PC-9 (cell line): ENCODE measurements at regions not wholly inside any gene's neighbourhood (a gene's known extent, or its start where the extent isn't known, plus 50 kb on each side); places are given as distances from the start of the nearest gene placed in this dataset.

Experiments used
- BruUV-seq: library from RNA; stranded (reverse); fragments of 400-500 nt; replicated peaks from 2 replicates; lab custom pipeline; 2021; lab: Mats Ljungman, UMichigan
- CTCF ChIA-PET: fragments of 300-600 bp; sonication (Branson Sonifier 250); formaldehyde crosslinking; loops from one replicate; lab custom pipeline; 2022; ENCODE audit warnings: antibody characterized with exemption; lab: Charles Lee
- POLR2A ChIA-PET: fragments of 300-600 bp; sonication (Branson Sonifier 250); formaldehyde crosslinking; loops from one replicate; lab custom pipeline; 2022; ENCODE audit warnings: antibody characterized with exemption; ENCODE audit not compliant: unreplicated experiment; lab: Charles Lee
- DNase-seq, 2 experiments: peaks; one replicate each; pipeline versions ENCODE4 v3.0.0 to v3.0.0-alpha.2; 2015 to 2022; ENCODE audit warnings: mixed read lengths in 1 of 2
- H2AFZ ChIP-seq: fragments of 200-600 bp; sonication (generic); 2 replicates; pipeline ENCODE4 v1.8.1; 2017; ENCODE audit warnings: antibody characterized with exemption
- H3F3A ChIP-seq: fragments of 200-600 bp; sonication (generic); 2 replicates; pipeline ENCODE4 v1.8.1; 2017; ENCODE audit warnings: antibody characterized with exemption, mild to moderate bottlenecking, low read depth; ENCODE audit not compliant: insufficient read depth
- H3K27ac ChIP-seq: fragments of 200-600 bp; sonication (generic); 2 replicates; pipeline ENCODE4 v1.6.1; 2016; ENCODE audit warnings: mixed run types
- H3K27me3 ChIP-seq: fragments of 200-600 bp; sonication (generic); 2 replicates; pipeline ENCODE4 v1.6.1; 2016; ENCODE audit warnings: low read depth, mixed run types; ENCODE audit not compliant: insufficient read depth
- H3K36me3 ChIP-seq: fragments of 200-600 bp; sonication (generic); 2 replicates; pipeline ENCODE4 v1.6.1; 2016; ENCODE audit warnings: low read depth, mixed run types
- H3K4me1 ChIP-seq: fragments of 200-600 bp; sonication (generic); replicated peaks from 2 replicates; pipeline ENCODE4 v1.6.1; 2016; ENCODE audit warnings: mixed run types; ENCODE audit not compliant: insufficient read depth
- H3K4me2 ChIP-seq: fragments of 200-600 bp; sonication (generic); 2 replicates; pipeline ENCODE4 v1.6.1; 2017; ENCODE audit warnings: mixed run types
- H3K4me3 ChIP-seq: fragments of 200-600 bp; sonication (generic); 2 replicates; pipeline ENCODE4 v1.6.1; 2016; ENCODE audit warnings: mixed run types
- H3K79me2 ChIP-seq: fragments of 200-600 bp; sonication (generic); 2 replicates; pipeline ENCODE4 v1.6.1; 2017; ENCODE audit warnings: low read depth, mixed run types
- H3K9me2 ChIP-seq: fragments of 200-600 bp; sonication (generic); 2 replicates; pipeline ENCODE4 v1.8.1; 2017; ENCODE audit warnings: mild to moderate bottlenecking; ENCODE audit not compliant: insufficient read depth
- H3K9me3 ChIP-seq: fragments of 200-600 bp; sonication (generic); 2 replicates; pipeline ENCODE4 v1.8.1; 2016; ENCODE audit warnings: low read depth; ENCODE audit not compliant: insufficient read depth
- H4K20me1 ChIP-seq: fragments of 200-600 bp; sonication (generic); 2 replicates; pipeline ENCODE4 v1.8.1; 2017; ENCODE audit not compliant: insufficient read depth
- EZH2 ChIP-seq: fragments of 200-600 bp; sonication (generic); IDR thresholded peaks from 2 replicates; pipeline ENCODE4 v1.8.0; 2017; ENCODE audit warnings: antibody characterized with exemption, low read depth
- intact Hi-C: fragments of 100-400 bp; cut with micrococcal nuclease; formaldehyde crosslinking; loops from one replicate; pipeline ENCODE4 v1.10.0; 2022; ENCODE audit not compliant: unreplicated experiment
- TF ChIP-seq, protein P1 (sequence below): fragments of 200-600 bp; sonication (generic); conservative IDR thresholded peaks from 2 replicates; pipeline ENCODE4 v1.6.1; 2017; ENCODE audit warnings: mixed run types, antibody characterized with exemption, mild to moderate bottlenecking, moderate library complexity

DNA sequence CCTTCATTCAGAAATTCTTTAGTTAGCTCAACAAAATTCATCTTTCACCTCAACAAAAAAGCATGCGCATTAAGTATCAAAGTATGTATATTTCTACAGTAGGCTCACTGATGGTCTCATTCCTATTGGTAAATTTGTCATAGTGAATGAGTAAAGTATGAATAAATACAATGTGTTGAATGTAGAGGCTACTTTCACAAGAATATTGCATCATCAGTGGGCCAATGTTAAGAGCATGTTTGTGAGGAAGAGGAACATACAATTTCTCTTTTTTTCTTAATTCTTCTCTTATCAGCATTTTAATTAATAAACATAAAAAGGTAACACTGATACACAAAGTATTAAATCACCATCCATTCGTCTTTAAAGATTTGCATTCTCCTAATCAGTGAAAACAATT lies 505.1 kb downstream of the CETN3 start:
- H3K4me2 ChIP-seq, result no peak overlapping the region
- ChIA-PET POLR2A (no interaction called here), CTCF (no interaction called here)
- no peak overlapping the region for H3K4me3 ChIP-seq
- intact Hi-C loops, result no loop called here
- no peaks in the 10 kb centered on the region for H3K36me3 ChIP-seq
- H3K27ac ChIP-seq, result no peak overlapping the region
- 0 out of 2 replicates have a peak, but pooled peaks cover 3% of the 10 kb centered on the region for H3K9me3 ChIP-seq
- H4K20me1 ChIP-seq, result no peaks in the 10 kb centered on the region
- DNase-seq, result no peak
- H3K27me3 ChIP-seq, result no peaks in the 10 kb centered on the region
- BruUV-seq, result no TSS peak
- H3K9me2 ChIP-seq, result no peaks in the 10 kb centered on the region
- no peaks in the 10 kb centered on the region for H3K4me1 ChIP-seq
- TF ChIP-seq, protein P1, sequence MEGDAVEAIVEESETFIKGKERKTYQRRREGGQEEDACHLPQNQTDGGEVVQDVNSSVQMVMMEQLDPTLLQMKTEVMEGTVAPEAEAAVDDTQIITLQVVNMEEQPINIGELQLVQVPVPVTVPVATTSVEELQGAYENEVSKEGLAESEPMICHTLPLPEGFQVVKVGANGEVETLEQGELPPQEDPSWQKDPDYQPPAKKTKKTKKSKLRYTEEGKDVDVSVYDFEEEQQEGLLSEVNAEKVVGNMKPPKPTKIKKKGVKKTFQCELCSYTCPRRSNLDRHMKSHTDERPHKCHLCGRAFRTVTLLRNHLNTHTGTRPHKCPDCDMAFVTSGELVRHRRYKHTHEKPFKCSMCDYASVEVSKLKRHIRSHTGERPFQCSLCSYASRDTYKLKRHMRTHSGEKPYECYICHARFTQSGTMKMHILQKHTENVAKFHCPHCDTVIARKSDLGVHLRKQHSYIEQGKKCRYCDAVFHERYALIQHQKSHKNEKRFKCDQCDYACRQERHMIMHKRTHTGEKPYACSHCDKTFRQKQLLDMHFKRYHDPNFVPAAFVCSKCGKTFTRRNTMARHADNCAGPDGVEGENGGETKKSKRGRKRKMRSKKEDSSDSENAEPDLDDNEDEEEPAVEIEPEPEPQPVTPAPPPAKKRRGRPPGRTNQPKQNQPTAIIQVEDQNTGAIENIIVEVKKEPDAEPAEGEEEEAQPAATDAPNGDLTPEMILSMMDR, result no peak
- TF ChIP-seq EZH2, result no peak
- no peaks in the 10 kb centered on the region for H3K79me2 ChIP-seq
- no peak overlapping the region for H2AFZ ChIP-seq
- no peaks in the 10 kb centered on the region for H3F3A ChIP-seq

GRCh38 chr5:89901983-89902382 lies 507.6 kb downstream of the CETN3 start:
- Histone ChIP-seq H3K9me2 (no peaks in the 10 kb centered on the region), H3K4me3 (no peak overlapping the region), H3F3A (no peaks in the 10 kb centered on the region), H3K27me3 (no peaks in the 10 kb centered on the region), H3K79me2 (no peaks in the 10 kb centered on the region), H2AFZ (no peak overlapping the region), H3K4me1 (no peaks in the 10 kb centered on the region), H4K20me1 (no peaks in the 10 kb centered on the region), H3K4me2 (no peak overlapping the region), H3K27ac (no peak overlapping the region), H3K36me3 (no peaks in the 10 kb centered on the region), H3K9me3 (0 out of 2 replicates have a peak, but pooled peaks cover 3% of the 10 kb centered on the region)
- no peak for DNase-seq
- ChIA-PET CTCF (no interaction called here), POLR2A (no interaction called here)
- intact Hi-C loops, result no loop called here
- no TSS peak for BruUV-seq
- TF ChIP-seq, protein P1, result no peak
- TF ChIP-seq EZH2, result no peak

- Histone ChIP-seq H3K4me3 (no peak overlapping the region), H2AFZ (no peak overlapping the region), H3K36me3 (no peaks in the 10 kb centered on the region), H4K20me1 (no peaks in the 10 kb centered on the region), H3K27me3 (no peaks in the 10 kb centered on the region), H3F3A (no peaks in the 10 kb centered on the region), H3K27ac (no peak overlapping the region), H3K4me1 (no peaks in the 10 kb centered on the region), H3K9me2 (no peaks in the 10 kb centered on the region), H3K9me3 (0 out of 2 replicates have a peak, but pooled peaks cover 3% of the 10 kb centered on the region), H3K4me2 (no peak overlapping the region), H3K79me2 (no peaks in the 10 kb centered on the region)
- TF ChIP-seq, protein P1, result no peak
- TF ChIP-seq EZH2, result no peak
- ChIA-PET CTCF (no interaction called here), POLR2A (no interaction called here)
- DNase-seq, result no peak
- no TSS peak for BruUV-seq
- intact Hi-C loops, result no loop called here
Observed at GRCh38 chr5:89901346-89901745, 508.2 kb downstream of the CETN3 start.
